GM20431 (cell line): ENCODE measurements at regions not wholly inside any gene's neighbourhood (a gene's known extent, or its start where the extent isn't known, plus 50 kb on each side); places are given as distances from the start of the nearest gene placed in this dataset.
"Not testable (repeated sequence)": the region's sequence is repeated elsewhere in the genome, so short reads cannot be mapped to it uniquely, and the experiment has no call there.

Experiments
- in situ Hi-C: fragments of 300-500 bp; cut with MseI, MboI; formaldehyde crosslinking; loops from one replicate; pipeline ENCODE4 v1.15.0; 2020; ENCODE audit warnings: low sequenced_read_pairs; ENCODE audit not compliant: unreplicated experiment

- in situ Hi-C loops: no loop called here
Measured at GRCh38 chr6:103538381-103538780, 1321.3 kb downstream of the HACE1 start.

- in situ Hi-C loops: no loop called here
Measured at GRCh38 chr6:103534814-103535213, 1324.9 kb downstream of the HACE1 start.

GRCh38 chr6:103534095-103534494 is 1325.6 kb downstream of the HACE1 start:
- in situ Hi-C loops: no loop called here

GRCh38 chr6:103522045-103522444 is 1337.7 kb downstream of the HACE1 start:
- in situ Hi-C loops: no loop called here

- in situ Hi-C loops: no loop called here
Measured at GRCh38 chr6:103516336-103516735, 1343.4 kb downstream of the HACE1 start.

- in situ Hi-C loops: no loop called here
Measured at GRCh38 chr6:103507052-103507451, 1352.7 kb downstream of the HACE1 start.

GRCh38 chr6:103505155-103505518 is 1354.6 kb downstream of the HACE1 start:
- in situ Hi-C loops: no loop called here

- in situ Hi-C loops: no loop called here
Measured at GRCh38 chr6:103504501-103505154, 1355.1 kb downstream of the HACE1 start.

- in situ Hi-C loops: not testable (repeated sequence)
Measured at GRCh38 chr6:103496588-103496987, 1363.1 kb downstream of the HACE1 start.

GRCh38 chr6:103456652-103457051 is 1403.1 kb downstream of the HACE1 start:
- in situ Hi-C loops: no loop called here

- in situ Hi-C loops: no loop called here
Measured at GRCh38 chr6:103455275-103455674, 1404.4 kb downstream of the HACE1 start.

- in situ Hi-C loops: no loop called here
Measured at GRCh38 chr6:103409475-103409874, 1450.2 kb downstream of the HACE1 start.

GRCh38 chr6:103405321-103405720 is 1454.4 kb downstream of the HACE1 start:
- in situ Hi-C loops: no loop called here

GRCh38 chr6:103404799-103405198 is 1454.9 kb downstream of the HACE1 start:
- in situ Hi-C loops: no loop called here

GRCh38 chr6:103396768-103397167 is 1463.0 kb downstream of the HACE1 start:
- in situ Hi-C loops: no loop called here

- in situ Hi-C loops: no loop called here
Measured at GRCh38 chr6:103379272-103379671, 1480.4 kb downstream of the HACE1 start.

GRCh38 chr6:103367212-103367611 is 1492.5 kb downstream of the HACE1 start:
- in situ Hi-C loops: no loop called here

GRCh38 chr6:103356531-103356930 is 1503.2 kb downstream of the HACE1 start:
- in situ Hi-C loops: no loop called here

- in situ Hi-C loops: no loop called here
Measured at GRCh38 chr6:103344554-103345163, 1515.1 kb downstream of the HACE1 start.

- in situ Hi-C loops: no loop called here
Measured at GRCh38 chr6:103335412-103335811, 1524.3 kb downstream of the HACE1 start.

GRCh38 chr6:103326760-103327757 is 1532.7 kb downstream of the HACE1 start:
- in situ Hi-C loops: no loop called here
